Ascending aorta (tissue), 2 donors: ENCODE measurements at regions not wholly inside any gene's neighbourhood (a gene's known extent, or its start where the extent isn't known, plus 50 kb on each side); places are given as distances from the start of the nearest gene placed in this dataset.
"Not testable (repeated sequence)": the region's sequence is repeated elsewhere in the genome, so short reads cannot be mapped to it uniquely, and the experiment has no call there.

Experiments
- DNase-seq, 2 donors: peaks; one replicate each; pipeline ENCODE4 v3.0.0-alpha.2; 2019; ENCODE audit warnings: low spot score in 2 of 2
- H3K27ac ChIP-seq, 2 donors: fragments of 200-600 bp; sonication (generic); one replicate each; pipeline ENCODE4 v1.5.1; 2016 to 2017; ENCODE audit warnings: mild to moderate bottlenecking in 1 of 2
- H3K27me3 ChIP-seq: fragments of 200-600 bp; sonication (generic); one replicate; pipeline ENCODE4 v1.5.1; 2017
- H3K36me3 ChIP-seq, 2 donors: fragments of 200-600 bp; sonication (generic); one replicate each; pipeline ENCODE4 v1.5.1; 2016
- H3K4me1 ChIP-seq, 2 donors: fragments of 200-600 bp; sonication (generic); one replicate each; pipeline ENCODE4 v1.5.1; 2016 to 2017; ENCODE audit warnings: mild to moderate bottlenecking in 1 of 2
- H3K4me3 ChIP-seq, 2 donors: fragments of 200-600 bp; sonication (generic); one replicate each; pipeline ENCODE4 v1.5.1; 2016 to 2017; ENCODE audit warnings: mild to moderate bottlenecking in 1 of 2
- H3K9me3 ChIP-seq, 2 donors: fragments of 200-600 bp; sonication (generic); one replicate each; pipeline ENCODE4 v1.5.1; 2016
- CTCF ChIP-seq, 3 experiments: fragments of 200-600 bp in 2 of 3; fragments of 450-650 bp in 1 of 3; sonication (generic) in 2 of 3; IDR thresholded peaks; one replicate each; pipeline ENCODE4 v1.5.1; 2016 to 2019; ENCODE audit warnings: antibody characterized with exemption in 3 of 3, mild to moderate bottlenecking in 1 of 3, moderate library complexity in 1 of 3
- intact Hi-C: fragments of 100-400 bp; cut with DNase I; formaldehyde crosslinking; loops from one replicate; pipeline ENCODE4 v1.15.1; 2023

- no peaks in the 10 kb centered on the region for H3K4me1 ChIP-seq
- intact Hi-C loops, result no loop called here
- TF ChIP-seq CTCF (IDR thresholded peaks at IDR 0.05), result no peak
- DNase-seq, result no peak
- H3K9me3 ChIP-seq, result no peaks in the 10 kb centered on the region
- no peak overlapping the region for H3K27ac ChIP-seq
- H3K27me3 ChIP-seq, result no peaks in the 10 kb centered on the region
- no peak overlapping the region for H3K4me3 ChIP-seq
- no peaks in the 10 kb centered on the region for H3K36me3 ChIP-seq
Measured at GRCh38 chr5:154590093-154590724, 112.2 kb upstream of the HAND1 start.

- DNase-seq, result no peak
- intact Hi-C loops, result no loop called here
- Histone ChIP-seq H3K27ac (no peak overlapping the region), H3K9me3 (no peaks in the 10 kb centered on the region), H3K4me1 (no peaks in the 10 kb centered on the region), H3K4me3 (no peak overlapping the region), H3K27me3 (no peaks in the 10 kb centered on the region), H3K36me3 (no peaks in the 10 kb centered on the region)
- no peak for TF ChIP-seq CTCF (IDR thresholded peaks at IDR 0.05)
Measured at GRCh38 chr5:154589511-154589910, 111.5 kb upstream of the HAND1 start.

- H3K27me3 ChIP-seq, H3K27ac ChIP-seq, H3K4me3 ChIP-seq, intact Hi-C loops, H3K36me3 ChIP-seq, DNase-seq, H3K4me1 ChIP-seq, H3K9me3 ChIP-seq: not testable (repeated sequence)
Measured at GRCh38 chr5:154588833-154589425, 110.9 kb upstream of the HAND1 start.

- Histone ChIP-seq H3K4me3 (no peak overlapping the region), H3K36me3 (no peaks in the 10 kb centered on the region), H3K9me3 (no peaks in the 10 kb centered on the region), H3K27ac (no peak overlapping the region), H3K4me1 (no peaks in the 10 kb centered on the region), H3K27me3 (no peaks in the 10 kb centered on the region)
- no peak for TF ChIP-seq CTCF (IDR thresholded peaks at IDR 0.05)
- no peak for DNase-seq
- intact Hi-C loops, result no loop called here
Measured at GRCh38 chr5:154588091-154588774, 110.2 kb upstream of the HAND1 start.

GRCh38 chr5:154587123-154588026 lies 109.3 kb upstream of the HAND1 start:
- Histone ChIP-seq H3K27ac (no peak overlapping the region), H3K36me3 (no peaks in the 10 kb centered on the region), H3K27me3 (no peaks in the 10 kb centered on the region), H3K4me3 (no peak overlapping the region), H3K4me1 (no peaks in the 10 kb centered on the region), H3K9me3 (no peaks in the 10 kb centered on the region)
- no peak for DNase-seq
- intact Hi-C loops, result no loop called here
- no peak for TF ChIP-seq CTCF (IDR thresholded peaks at IDR 0.05)
